WTC11 (cell line): ENCODE measurements at regions not wholly inside any gene's neighbourhood (a gene's known extent, or its start where the extent isn't known, plus 50 kb on each side); places are given as distances from the start of the nearest gene placed in this dataset.
A peak's percentile ranks its signal among the peaks of the same experiment; 100 is the strongest.

Experiments
- ATAC-seq: fragments of 200-7000 bp; cut with Tn5 transposase; 2 replicates; pipeline ENCODE4 v1.10.0; 2021; ENCODE audit warnings: mild to moderate bottlenecking, moderate library complexity
- CTCF ChIA-PET: fragments of 300-600 bp; sonication (Branson Sonifier 250); formaldehyde crosslinking; loops from one replicate; lab custom pipeline; 2021; ENCODE audit warnings: antibody characterized with exemption; lab: Charles Lee
- POLR2A ChIA-PET: fragments of 350-600 bp; sonication (Branson Sonifier 250); formaldehyde crosslinking; loops from one replicate; lab custom pipeline; 2021; ENCODE audit warnings: antibody characterized with exemption; lab: Charles Lee
- DNase-seq: peaks from one replicate; pipeline ENCODE4 v3.0.0; 2021; ENCODE audit warnings: low spot score
- H3K27ac Mint-ChIP-seq: 2 replicates; pipeline ENCODE4 v1.8.0; 2021; ENCODE audit warnings: mixed read lengths
- H3K27me3 Mint-ChIP-seq: 2 replicates; pipeline ENCODE4 v1.8.0; 2021; ENCODE audit warnings: low read depth, mild to moderate bottlenecking, moderate library complexity, mixed read lengths
- H3K36me3 Mint-ChIP-seq: 2 replicates; pipeline ENCODE4 v1.8.0; 2021; ENCODE audit warnings: mixed read lengths
- H3K4me1 Mint-ChIP-seq: 2 replicates; pipeline ENCODE4 v1.8.0; 2022; ENCODE audit warnings: mixed read lengths
- H3K4me3 Mint-ChIP-seq: 2 replicates; pipeline ENCODE4 v1.8.0; 2021; ENCODE audit warnings: mild to moderate bottlenecking, moderate library complexity, mixed read lengths
- H3K9me3 Mint-ChIP-seq: 2 replicates; pipeline ENCODE4 v1.8.0; 2021; ENCODE audit warnings: mixed read lengths
- AFF4 ChIP-seq: sonication (generic); formaldehyde crosslinking; IDR thresholded peaks from 2 replicates; pipeline ENCODE4 v1.8.1; 2023; ENCODE audit warnings: mild to moderate bottlenecking, missing genetic modification reagents, borderline replicate concordance
- ARID4B ChIP-seq: sonication (generic); formaldehyde crosslinking; IDR thresholded peaks from 2 replicates; pipeline ENCODE4 v1.8.0; 2023; ENCODE audit warnings: missing genetic modification reagents, mild to moderate bottlenecking, borderline replicate concordance
- E2F5 ChIP-seq: sonication (generic); formaldehyde crosslinking; IDR thresholded peaks from 2 replicates; pipeline ENCODE4 v1.8.1; 2022; ENCODE audit warnings: mild to moderate bottlenecking, moderate library complexity, missing genetic modification reagents
- GTF2I ChIP-seq: fragments of 250-450 bp; sonication (Bioruptor Pico); conservative IDR thresholded peaks from 2 replicates; pipeline ENCODE4 v1.4.0; 2021; ENCODE audit warnings: mild to moderate bottlenecking
- HMGA2 ChIP-seq: fragments of 250-450 bp; sonication (Bioruptor Pico); IDR thresholded peaks from 2 replicates; pipeline ENCODE4 v1.4.0; 2021; ENCODE audit warnings: mild to moderate bottlenecking, moderate library complexity
- MYBL2 ChIP-seq: sonication (generic); formaldehyde crosslinking; IDR thresholded peaks from 2 replicates; pipeline ENCODE4 v1.8.1; 2023; ENCODE audit warnings: mild to moderate bottlenecking, moderate library complexity, missing genetic modification reagents
- NR2C2 ChIP-seq: sonication (generic); formaldehyde crosslinking; IDR thresholded peaks from 2 replicates; pipeline ENCODE4 v1.8.0; 2022; ENCODE audit warnings: mild to moderate bottlenecking, missing genetic modification reagents
- PRDM15 ChIP-seq: sonication (generic); formaldehyde crosslinking; IDR thresholded peaks from 2 replicates; pipeline ENCODE4 v1.8.0; 2022; ENCODE audit warnings: missing genetic modification reagents
- PREB ChIP-seq: sonication (generic); formaldehyde crosslinking; IDR thresholded peaks from 2 replicates; pipeline ENCODE4 v1.8.1; 2022; ENCODE audit warnings: mild to moderate bottlenecking, missing genetic modification reagents, moderate library complexity, borderline replicate concordance
- SMAD3 ChIP-seq: sonication (generic); formaldehyde crosslinking; IDR thresholded peaks from 2 replicates; pipeline ENCODE4 v1.8.0; 2022; ENCODE audit warnings: missing genetic modification reagents, mild to moderate bottlenecking, borderline replicate concordance
- TCF7 ChIP-seq: sonication (generic); formaldehyde crosslinking; IDR thresholded peaks from 2 replicates; pipeline ENCODE4 v1.8.0; 2022; ENCODE audit warnings: mild to moderate bottlenecking, low read depth, missing genetic modification reagents, moderate library complexity
- ZBTB21 ChIP-seq: sonication (generic); formaldehyde crosslinking; IDR thresholded peaks from 2 replicates; pipeline ENCODE4 v1.8.1; 2023; ENCODE audit warnings: mild to moderate bottlenecking, missing genetic modification reagents, borderline replicate concordance
- ZNF138 ChIP-seq: sonication (generic); formaldehyde crosslinking; conservative IDR thresholded peaks from 2 replicates; pipeline ENCODE4 v1.8.1; 2022; ENCODE audit warnings: mild to moderate bottlenecking, moderate library complexity, missing genetic modification reagents
- ZNF263 ChIP-seq: sonication (generic); formaldehyde crosslinking; IDR thresholded peaks from 2 replicates; pipeline ENCODE4 v1.8.1; 2022; ENCODE audit warnings: low read depth, mild to moderate bottlenecking, moderate library complexity, missing genetic modification reagents
- ZNF396 ChIP-seq: fragments of 250-450 bp; sonication (Bioruptor Pico); IDR thresholded peaks from 2 replicates; pipeline ENCODE4 v1.8.0; 2021; ENCODE audit warnings: mild to moderate bottlenecking, moderate library complexity, borderline replicate concordance
- TF ChIP-seq, protein P1 (sequence below): sonication (generic); formaldehyde crosslinking; conservative IDR thresholded peaks from 2 replicates; pipeline ENCODE4 v1.8.1; 2022; ENCODE audit warnings: mild to moderate bottlenecking, missing genetic modification reagents
- TF ChIP-seq, protein P2 (sequence below): sonication (generic); formaldehyde crosslinking; IDR thresholded peaks from 2 replicates; pipeline ENCODE4 v1.8.1; 2023; ENCODE audit warnings: mild to moderate bottlenecking, missing genetic modification reagents, moderate library complexity

DNA sequence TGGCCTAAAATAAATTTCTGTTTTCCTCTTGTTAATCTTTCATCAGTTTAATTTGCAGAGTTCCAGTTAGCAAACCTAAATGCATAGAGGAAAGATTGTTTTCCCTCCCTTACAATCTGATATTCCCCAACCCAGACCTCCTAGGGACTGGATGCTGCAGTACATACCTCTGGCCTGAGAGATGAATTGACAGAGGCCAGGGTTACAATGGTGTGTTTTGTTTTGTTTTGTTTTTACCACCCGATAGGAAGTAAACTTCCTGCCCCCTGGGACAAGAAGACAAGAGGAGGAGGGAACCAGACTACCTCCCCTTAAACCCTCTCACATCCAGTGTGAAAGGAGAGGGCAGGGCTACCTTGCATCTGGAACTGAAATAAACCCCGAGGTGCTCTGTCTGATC lies 319.0 kb downstream of the LRFN2 start:
- ChIA-PET POLR2A (no interaction called here), CTCF (no interaction called here)
- no peak for DNase-seq
- H3K27me3 Mint-ChIP-seq: no peaks in the 10 kb centered on the region; the same call in 1 of the 2 replicates
- H3K9me3 Mint-ChIP-seq: peaks cover 7% of the 10 kb centered on the region
- no peak overlapping the region for H3K4me3 Mint-ChIP-seq
- peaks cover 12% of the 10 kb centered on the region for H3K4me1 Mint-ChIP-seq
- H3K36me3 Mint-ChIP-seq: no peaks in the 10 kb centered on the region
- H3K27ac Mint-ChIP-seq: no peak overlapping the region
- ATAC-seq: peak; percentile 74
- no peak for TF ChIP-seq MYBL2 (CRISPR knock-in tag)
- TF ChIP-seq ZNF138 (CRISPR knock-in tag): no peak
- no peak for TF ChIP-seq SMAD3 (CRISPR knock-in tag)
- TF ChIP-seq, protein P1, sequence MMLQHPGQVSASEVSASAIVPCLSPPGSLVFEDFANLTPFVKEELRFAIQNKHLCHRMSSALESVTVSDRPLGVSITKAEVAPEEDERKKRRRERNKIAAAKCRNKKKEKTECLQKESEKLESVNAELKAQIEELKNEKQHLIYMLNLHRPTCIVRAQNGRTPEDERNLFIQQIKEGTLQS: no peak
- TF ChIP-seq HMGA2 (CRISPR knock-in tag): no peak
- no peak for TF ChIP-seq AFF4
- TF ChIP-seq TCF7 (CRISPR knock-in tag): no peak
- no peak for TF ChIP-seq PREB (CRISPR knock-in tag)
- TF ChIP-seq ZBTB21 (CRISPR knock-in tag): no peak

DNA sequence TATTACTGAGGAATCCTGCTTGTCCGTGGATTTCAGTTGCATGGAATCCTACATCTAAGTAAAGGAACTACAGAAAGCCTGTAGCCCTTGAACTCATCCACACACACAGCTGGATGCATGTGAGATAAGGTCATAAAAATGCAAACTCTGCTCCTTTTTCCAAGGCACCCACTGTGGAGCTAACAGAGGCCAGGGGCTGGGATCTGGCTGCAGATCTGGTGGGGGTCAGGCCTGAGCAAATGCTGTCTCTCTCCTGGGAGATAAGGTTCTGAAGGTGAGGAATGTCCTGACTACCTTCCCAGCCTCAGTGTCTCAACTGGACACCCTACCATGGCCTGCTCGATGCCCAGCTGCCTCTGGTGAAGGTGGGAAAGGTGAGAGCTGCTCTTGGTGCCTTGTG lies 321.5 kb downstream of the LRFN2 start:
- ChIA-PET CTCF (interaction anchor here (0.8 to 1.3 kb wide), 2 partner anchors 8 to 10 kb away, joined by 3 read pairs; no protein-coding TSS in a partner anchor), POLR2A (no interaction called here)
- Mint-ChIP-seq H3K9me3 (peaks cover 11% of the 10 kb centered on the region), H3K27me3 (no peaks in the 10 kb centered on the region; the same call in 1 of the 2 replicates), H3K4me3 (no peak overlapping the region), H3K4me1 (peaks cover 12% of the 10 kb centered on the region), H3K27ac (no peak overlapping the region), H3K36me3 (no peaks in the 10 kb centered on the region)
- no peak for ATAC-seq
- DNase-seq: no peak
- TF ChIP-seq ARID4B (CRISPR knock-in tag): no peak
- no peak for TF ChIP-seq PREB (CRISPR knock-in tag)
- no peak for TF ChIP-seq GTF2I (CRISPR knock-in tag)
- TF ChIP-seq, protein P1: no peak
- TF ChIP-seq, protein P2, sequence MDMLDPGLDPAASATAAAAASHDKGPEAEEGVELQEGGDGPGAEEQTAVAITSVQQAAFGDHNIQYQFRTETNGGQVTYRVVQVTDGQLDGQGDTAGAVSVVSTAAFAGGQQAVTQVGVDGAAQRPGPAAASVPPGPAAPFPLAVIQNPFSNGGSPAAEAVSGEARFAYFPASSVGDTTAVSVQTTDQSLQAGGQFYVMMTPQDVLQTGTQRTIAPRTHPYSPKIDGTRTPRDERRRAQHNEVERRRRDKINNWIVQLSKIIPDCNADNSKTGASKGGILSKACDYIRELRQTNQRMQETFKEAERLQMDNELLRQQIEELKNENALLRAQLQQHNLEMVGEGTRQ (CRISPR knock-in tag): no peak
- no peak for TF ChIP-seq E2F5 (CRISPR knock-in tag)
- TF ChIP-seq ZNF263 (CRISPR knock-in tag): no peak
- TF ChIP-seq PRDM15: no peak
- no peak for TF ChIP-seq NR2C2
- no peak for TF ChIP-seq ZNF396 (CRISPR knock-in tag)
